GM12872 (cell line): ENCODE measurements at regions not wholly inside any gene's neighbourhood (a gene's known extent, or its start where the extent isn't known, plus 50 kb on each side); places are given as distances from the start of the nearest gene placed in this dataset.

Experiments used
- CTCF ChIP-seq: IDR thresholded peaks from 3 replicates; pipeline ENCODE4 v1.5.1; 2011; ENCODE audit warnings: low read depth, mild to moderate bottlenecking, low read length, moderate library complexity; ENCODE audit not compliant: insufficient read depth

- no peak for TF ChIP-seq CTCF
Observed at GRCh38 chr20:17108896-17109295, 117.9 kb upstream of the PCSK2 start.

- no peak for TF ChIP-seq CTCF
Observed at GRCh38 chr20:17109307-17109706, 117.5 kb upstream of the PCSK2 start.

- no peak for TF ChIP-seq CTCF
Observed at GRCh38 chr20:17128206-17128605, 98.6 kb upstream of the PCSK2 start.

- no peak for TF ChIP-seq CTCF
Observed at GRCh38 chr20:17129089-17129488, 97.8 kb upstream of the PCSK2 start.

- TF ChIP-seq CTCF, result no peak
Observed at GRCh38 chr20:17137692-17138091, 89.1 kb upstream of the PCSK2 start.

GRCh38 chr20:17138237-17138636 lies 88.6 kb upstream of the PCSK2 start:
- TF ChIP-seq CTCF, result no peak

GRCh38 chr20:17140894-17141293 lies 85.9 kb upstream of the PCSK2 start:
- no peak for TF ChIP-seq CTCF

GRCh38 chr20:17141568-17141967 lies 85.3 kb upstream of the PCSK2 start:
- TF ChIP-seq CTCF, result no peak
